OCI-LY3 (cell line): ENCODE measurements at regions not wholly inside any gene's neighbourhood (a gene's known extent, or its start where the extent isn't known, plus 50 kb on each side); places are given as distances from the start of the nearest gene placed in this dataset.

Experiments
- H2AFZ ChIP-seq: fragments of 200-600, 300-600 bp; shearing (Covaris generic); 2 replicates; pipeline ENCODE4 v1.6.0; 2014; ENCODE audit warnings: antibody characterized with exemption, low read depth, low read length
- H3K27ac ChIP-seq: fragments of 200-600, 300-600 bp; sonication (generic); 2 replicates; pipeline ENCODE4 v1.5.1; 2014; ENCODE audit warnings: mild to moderate bottlenecking, low read length, moderate library complexity, mixed read lengths
- H3K27me3 ChIP-seq: fragments of 200-600, 300-600 bp; sonication (generic); 2 replicates; pipeline ENCODE4 v1.6.1; 2014; ENCODE audit warnings: low read depth, low read length, mixed read lengths
- H3K36me3 ChIP-seq: fragments of 200-600, 300-600 bp; sonication (generic); replicated peaks from 2 replicates; pipeline ENCODE3; 2014; ENCODE audit warnings: low read depth, low read length, mixed read lengths
- H3K4me1 ChIP-seq: fragments of 300-600, 200-600 bp; sonication (generic); 2 replicates; pipeline ENCODE4 v1.6.1; 2014; ENCODE audit warnings: low read length, mixed read lengths
- H3K4me2 ChIP-seq: fragments of 200-600, 300-600 bp; sonication (generic); 2 replicates; pipeline ENCODE4 v1.6.1; 2014; ENCODE audit warnings: low read length, mixed read lengths
- H3K4me3 ChIP-seq: fragments of 300-600, 200-600 bp; sonication (generic); 2 replicates; pipeline ENCODE4 v1.5.1; 2014; ENCODE audit warnings: antibody characterized with exemption, mild to moderate bottlenecking, low read length, moderate library complexity
- H3K79me2 ChIP-seq: fragments of 300-600, 200-600 bp; shearing (Covaris generic); 2 replicates; pipeline ENCODE4 v1.6.1; 2014; ENCODE audit warnings: mild to moderate bottlenecking, low read length, mixed read lengths
- H3K9ac ChIP-seq: fragments of 300-600, 200-600 bp; shearing (Covaris generic); 2 replicates; pipeline ENCODE4 v1.6.0; 2014; ENCODE audit warnings: mild to moderate bottlenecking, low read length, moderate library complexity
- H3K9me3 ChIP-seq: fragments of 200-600, 300-600 bp; shearing (Covaris generic); 2 replicates; pipeline ENCODE4 v1.6.1; 2014; ENCODE audit warnings: low read length, mixed read lengths; ENCODE audit not compliant: insufficient read depth
- H4K20me1 ChIP-seq: fragments of 200-600, 300-600 bp; sonication (generic); 2 replicates; pipeline ENCODE4 v1.6.1; 2016; ENCODE audit warnings: low read length, mixed read lengths; ENCODE audit not compliant: insufficient read depth
- EZH2phosphoT487 ChIP-seq: fragments of 200-600 bp; shearing (Covaris generic); IDR thresholded peaks from 2 replicates; pipeline ENCODE4 v1.6.1; 2018; ENCODE audit warnings: antibody characterized with exemption, mixed run types, low read depth
- TF ChIP-seq, protein P1 (sequence below): fragments of 200-600, 300-600 bp; sonication (generic); IDR thresholded peaks from 2 replicates; pipeline ENCODE4 v1.5.1; 2014; ENCODE audit warnings: antibody characterized with exemption, low read length, low read depth

DNA sequence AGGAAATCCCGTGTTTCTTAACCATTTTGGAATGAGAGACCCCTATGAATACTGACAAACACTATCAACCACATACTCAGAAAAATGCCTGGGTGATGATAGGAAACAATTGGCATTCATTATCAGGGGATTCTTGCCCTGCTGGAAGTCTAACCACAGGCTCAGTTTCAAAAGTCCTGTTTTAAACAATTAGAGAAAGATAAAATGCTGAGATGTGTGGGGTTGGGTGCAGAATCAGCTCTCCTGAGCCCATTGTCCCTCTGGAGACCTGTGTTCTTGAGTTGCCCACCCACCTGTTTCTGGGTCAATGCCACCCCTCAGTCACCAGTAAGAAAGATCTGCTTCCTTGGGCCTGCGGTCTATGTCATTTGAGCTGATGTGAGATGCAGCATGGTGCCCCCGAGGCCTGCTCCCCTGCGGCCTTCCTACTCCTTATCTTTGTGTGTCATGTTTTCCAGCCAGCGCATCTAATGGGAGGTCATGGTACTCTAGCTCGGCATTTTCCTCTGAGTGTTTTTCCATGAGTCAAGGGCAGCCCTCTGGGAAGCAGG is 130.3 kb upstream of the PLXNA2 start:
- Histone ChIP-seq H3K9me3 (no peaks in the 10 kb centered on the region), H3K27ac (no peak overlapping the region), H3K27me3 (peaks cover 28% of the 10 kb centered on the region; the same call in 1 of the 2 replicates), H3K36me3 (no peaks in the 10 kb centered on the region), H3K9ac (no peak overlapping the region), H3K79me2 (no peaks in the 10 kb centered on the region), H2AFZ (no peak overlapping the region), H3K4me3 (no peak overlapping the region), H4K20me1 (no peaks in the 10 kb centered on the region), H3K4me2 (no peak overlapping the region), H3K4me1 (no peaks in the 10 kb centered on the region)
- TF ChIP-seq, protein P1, sequence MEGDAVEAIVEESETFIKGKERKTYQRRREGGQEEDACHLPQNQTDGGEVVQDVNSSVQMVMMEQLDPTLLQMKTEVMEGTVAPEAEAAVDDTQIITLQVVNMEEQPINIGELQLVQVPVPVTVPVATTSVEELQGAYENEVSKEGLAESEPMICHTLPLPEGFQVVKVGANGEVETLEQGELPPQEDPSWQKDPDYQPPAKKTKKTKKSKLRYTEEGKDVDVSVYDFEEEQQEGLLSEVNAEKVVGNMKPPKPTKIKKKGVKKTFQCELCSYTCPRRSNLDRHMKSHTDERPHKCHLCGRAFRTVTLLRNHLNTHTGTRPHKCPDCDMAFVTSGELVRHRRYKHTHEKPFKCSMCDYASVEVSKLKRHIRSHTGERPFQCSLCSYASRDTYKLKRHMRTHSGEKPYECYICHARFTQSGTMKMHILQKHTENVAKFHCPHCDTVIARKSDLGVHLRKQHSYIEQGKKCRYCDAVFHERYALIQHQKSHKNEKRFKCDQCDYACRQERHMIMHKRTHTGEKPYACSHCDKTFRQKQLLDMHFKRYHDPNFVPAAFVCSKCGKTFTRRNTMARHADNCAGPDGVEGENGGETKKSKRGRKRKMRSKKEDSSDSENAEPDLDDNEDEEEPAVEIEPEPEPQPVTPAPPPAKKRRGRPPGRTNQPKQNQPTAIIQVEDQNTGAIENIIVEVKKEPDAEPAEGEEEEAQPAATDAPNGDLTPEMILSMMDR, result no peak
- TF ChIP-seq EZH2phosphoT487, result no peak

DNA sequence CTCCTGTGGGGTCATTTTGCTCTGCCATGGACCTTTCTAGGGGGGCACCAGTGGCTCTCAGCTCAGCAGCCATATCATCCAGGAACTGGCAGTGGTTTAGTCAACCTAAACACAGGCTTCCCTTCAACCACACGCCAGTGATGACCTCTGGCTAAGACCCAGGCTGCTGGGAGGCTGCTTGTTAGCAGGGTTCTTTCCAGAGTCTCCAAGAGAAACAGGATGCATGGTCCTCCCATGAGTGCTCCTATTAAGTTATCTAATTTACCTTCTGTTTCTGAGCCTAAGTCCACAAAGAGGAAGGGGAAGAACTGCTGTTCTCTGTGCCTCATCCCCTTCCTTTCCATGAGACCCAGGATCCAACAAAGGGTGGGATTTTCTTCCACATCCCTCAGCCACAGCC is 137.3 kb upstream of the PLXNA2 start:
- Histone ChIP-seq H3K4me3 (no peak overlapping the region), H3K4me1 (no peaks in the 10 kb centered on the region), H3K9ac (no peak overlapping the region), H2AFZ (no peak overlapping the region), H3K36me3 (no peaks in the 10 kb centered on the region), H3K9me3 (no peaks in the 10 kb centered on the region), H3K79me2 (no peaks in the 10 kb centered on the region), H3K4me2 (no peak overlapping the region), H4K20me1 (no peaks in the 10 kb centered on the region), H3K27me3 (peaks cover 14% of the 10 kb centered on the region; the same call in 1 of the 2 replicates), H3K27ac (no peak overlapping the region)
- TF ChIP-seq, protein P1, result no peak
- no peak for TF ChIP-seq EZH2phosphoT487

DNA sequence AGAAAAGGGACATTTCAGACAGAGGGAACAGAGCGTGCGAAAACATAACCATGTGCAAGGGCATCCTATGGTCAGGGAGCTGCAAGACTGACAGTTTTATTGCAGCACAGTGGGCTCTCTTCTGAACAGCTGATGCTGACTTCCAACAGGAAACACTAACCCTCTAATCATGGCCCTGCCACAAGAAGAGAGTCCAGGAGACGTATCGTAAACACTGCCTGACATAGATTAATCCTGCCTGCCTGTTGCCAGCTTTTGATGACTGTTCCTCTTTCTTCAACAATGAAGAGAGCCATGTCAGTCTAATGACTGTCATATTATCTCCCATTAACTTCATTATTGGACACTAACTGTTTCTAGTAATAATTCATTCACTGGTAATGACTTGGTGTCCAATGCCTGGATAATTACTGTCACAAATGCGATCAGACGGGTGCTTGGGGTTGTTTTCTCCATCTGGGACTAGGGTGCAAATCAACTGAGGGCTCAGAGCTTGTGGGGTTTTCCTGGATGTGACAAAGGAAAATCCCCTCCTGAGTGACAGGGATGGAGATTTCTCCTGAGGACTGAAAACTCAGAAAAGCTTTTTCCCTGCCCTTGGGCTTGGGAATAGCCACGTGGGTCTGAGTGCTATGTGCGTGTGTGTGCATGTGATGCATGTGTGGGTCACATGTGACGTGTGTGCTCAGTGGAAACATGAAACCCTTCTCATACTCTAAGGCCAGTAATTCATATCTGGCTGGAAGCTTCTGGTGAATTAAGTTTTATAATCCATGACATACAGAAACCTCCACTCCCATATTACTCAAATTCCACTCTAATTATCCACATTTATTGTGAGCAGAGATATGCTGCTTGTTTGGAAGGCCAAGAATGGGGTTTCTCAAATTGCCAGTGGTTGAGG is 144.0 kb upstream of the PLXNA2 start:
- no peaks in the 10 kb centered on the region for H4K20me1 ChIP-seq
- no peak overlapping the region for H3K4me2 ChIP-seq
- H3K36me3 ChIP-seq, result no peaks in the 10 kb centered on the region
- H3K9me3 ChIP-seq, result no peaks in the 10 kb centered on the region
- no peak overlapping the region for H3K4me3 ChIP-seq
- no peak overlapping the region for H3K9ac ChIP-seq
- H2AFZ ChIP-seq, result no peak overlapping the region
- peaks cover 38% of the 10 kb centered on the region for H3K27me3 ChIP-seq
- no peaks in the 10 kb centered on the region for H3K4me1 ChIP-seq
- no peaks in the 10 kb centered on the region for H3K79me2 ChIP-seq
- no peak overlapping the region for H3K27ac ChIP-seq
- TF ChIP-seq EZH2phosphoT487, result no peak
- TF ChIP-seq, protein P1, result no peak

DNA sequence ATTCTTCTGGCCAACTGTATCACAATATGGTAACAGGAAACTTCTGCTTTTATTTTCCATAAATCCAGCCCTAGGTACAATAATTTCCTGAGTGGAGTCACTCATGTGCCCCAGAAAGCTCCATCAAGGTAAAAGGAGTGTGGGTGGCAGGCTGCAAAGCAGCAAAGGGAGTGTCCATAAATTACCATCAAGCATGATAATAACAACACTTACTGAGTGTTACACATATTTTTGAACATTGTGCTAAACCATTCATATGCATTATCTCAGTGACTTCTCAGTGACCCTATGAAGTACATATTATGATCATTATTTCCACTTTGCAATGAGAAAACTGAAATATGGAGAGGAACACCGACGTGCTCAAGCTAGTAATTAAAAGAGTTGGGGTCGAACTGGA is 149.2 kb upstream of the PLXNA2 start:
- TF ChIP-seq, protein P1, result no peak
- no peak for TF ChIP-seq EZH2phosphoT487
- Histone ChIP-seq H3K9ac (no peak overlapping the region), H3K36me3 (no peaks in the 10 kb centered on the region), H3K79me2 (no peaks in the 10 kb centered on the region), H4K20me1 (no peaks in the 10 kb centered on the region), H2AFZ (no peak overlapping the region), H3K4me3 (no peak overlapping the region), H3K9me3 (no peaks in the 10 kb centered on the region), H3K4me1 (no peaks in the 10 kb centered on the region), H3K27ac (no peak overlapping the region), H3K4me2 (no peak overlapping the region), H3K27me3 (peaks cover 43% of the 10 kb centered on the region)
